CD14-positive monocyte (primary cell): ENCODE measurements at regions not wholly inside any gene's neighbourhood (a gene's known extent, or its start where the extent isn't known, plus 50 kb on each side); places are given as distances from the start of the nearest gene placed in this dataset.

ENCODE experiments used
- DNase-seq, 3 donors: peaks; one replicate each; pipeline ENCODE4 v3.0.0-alpha.2; 2011 to 2022
- H2AFZ ChIP-seq: 2 replicates; pipeline ENCODE4 v1.6.0; 2012; ENCODE audit warnings: mild to moderate bottlenecking, low read depth, low read length, inconsistent platforms; ENCODE audit not compliant: insufficient read depth, poor library complexity, severe bottlenecking
- H3K27ac ChIP-seq, 2 donors: 1 replicate in 1 of 2; 2 replicates in 1 of 2; pipeline ENCODE4 v1.5.1; 2012 to 2013; ENCODE audit warnings: low read length in 2 of 2, control low read depth in 1 of 2, inconsistent platforms in 1 of 2, low read depth in 1 of 2, mild to moderate bottlenecking in 1 of 2
- H3K27me3 ChIP-seq, 2 donors: one replicate each; pipeline versions ENCODE4 v1.6.0 to v1.6.1; 2011 to 2013; ENCODE audit warnings: low read length in 2 of 2; ENCODE audit not compliant: control insufficient read depth in 2 of 2, insufficient read depth in 2 of 2
- H3K36me3 ChIP-seq, 2 donors: replicated peaks in 1 of 2; 1 replicate in 1 of 2; 2 replicates in 1 of 2; pipeline versions ENCODE4 v1.5.1 to v1.6.1; 2012 to 2013; ENCODE audit warnings: low read length in 2 of 2, control low read depth in 1 of 2, inconsistent platforms in 1 of 2, mild to moderate bottlenecking in 1 of 2; ENCODE audit not compliant: insufficient read depth in 2 of 2, control insufficient read depth in 1 of 2
- H3K4me1 ChIP-seq, 2 donors: 1 replicate in 1 of 2; 2 replicates in 1 of 2; pipeline versions ENCODE4 v1.5.1 to v1.6.1; 2012 to 2013; ENCODE audit warnings: low read length in 2 of 2, control low read depth in 1 of 2, inconsistent platforms in 1 of 2, mild to moderate bottlenecking in 1 of 2, moderate library complexity in 1 of 2; ENCODE audit not compliant: insufficient read depth in 2 of 2, control insufficient read depth in 1 of 2
- H3K4me2 ChIP-seq: replicated peaks from 2 replicates; pipeline ENCODE3; 2012; ENCODE audit warnings: low read length, moderate library complexity, mild to moderate bottlenecking; ENCODE audit not compliant: poor library complexity, severe bottlenecking; ENCODE audit errors: extremely low read depth
- H3K4me3 ChIP-seq, 3 experiments: fragments of 200-600 bp in 1 of 3; sonication (generic) in 1 of 3; replicated peaks in 1 of 3; 1 replicate in 2 of 3; 2 replicates in 1 of 3; pipeline ENCODE4 v1.5.1; 2011 to 2013; ENCODE audit warnings: low read length in 3 of 3, mild to moderate bottlenecking in 3 of 3, control low read depth in 2 of 3, low read depth in 2 of 3, inconsistent platforms in 1 of 3, moderate library complexity in 1 of 3
- H3K79me2 ChIP-seq: 2 replicates; pipeline ENCODE4 v1.6.0; 2012; ENCODE audit warnings: mild to moderate bottlenecking, control low read depth, inconsistent platforms, low read length, moderate library complexity; ENCODE audit not compliant: insufficient read depth
- H3K9ac ChIP-seq: 2 replicates; pipeline ENCODE4 v1.6.0; 2017; ENCODE audit warnings: low read length, mild to moderate bottlenecking; ENCODE audit not compliant: insufficient read depth, poor library complexity, severe bottlenecking
- H3K9me3 ChIP-seq, 2 donors: replicated peaks in 1 of 2; 1 replicate in 1 of 2; 2 replicates in 1 of 2; pipeline versions ENCODE4 v1.5.1 to v1.6.1; 2012 to 2013; ENCODE audit warnings: low read length in 2 of 2, control low read depth in 1 of 2; ENCODE audit not compliant: control insufficient read depth in 1 of 2, insufficient read depth in 1 of 2
- H4K20me1 ChIP-seq: 2 replicates; pipeline ENCODE4 v1.6.0; 2012; ENCODE audit warnings: mild to moderate bottlenecking, low read length, control low read depth, moderate library complexity; ENCODE audit not compliant: insufficient read depth
- H3K27ac Mint-ChIP-seq, 7 donors: one replicate each; pipeline ENCODE4 v1.8.0; 2020; ENCODE audit warnings: mild to moderate bottlenecking in 7 of 7, mixed read lengths in 7 of 7, moderate library complexity in 6 of 7, inconsistent platforms in 2 of 7
- H3K27me3 Mint-ChIP-seq, 3 donors: one replicate each; pipeline ENCODE4 v1.8.0; 2021 to 2022; ENCODE audit warnings: low read depth in 3 of 3, mild to moderate bottlenecking in 3 of 3, mixed read lengths in 3 of 3, moderate library complexity in 3 of 3, inconsistent platforms in 1 of 3
- H3K36me3 Mint-ChIP-seq, 2 donors: one replicate each; pipeline ENCODE4 v1.8.0; 2020; ENCODE audit warnings: mixed read lengths in 2 of 2, inconsistent platforms in 1 of 2, mild to moderate bottlenecking in 1 of 2
- H3K4me1 Mint-ChIP-seq: one replicate; pipeline ENCODE4 v1.8.0; 2020; ENCODE audit warnings: mild to moderate bottlenecking, mixed read lengths
- H3K4me3 Mint-ChIP-seq, 2 donors: one replicate each; pipeline ENCODE4 v1.8.0; 2020; ENCODE audit warnings: mild to moderate bottlenecking in 2 of 2, mixed read lengths in 2 of 2, moderate library complexity in 1 of 2
- H3K9me3 Mint-ChIP-seq, 7 donors: one replicate each; pipeline ENCODE4 v1.8.0; 2020 to 2022; ENCODE audit warnings: mixed read lengths in 7 of 7, mild to moderate bottlenecking in 6 of 7, moderate library complexity in 6 of 7, inconsistent platforms in 2 of 7
- WGBS: methylation state at CpG from one replicate; pipeline ENCODE4 v1.1.5; 2013; ENCODE audit warnings: missing lambda C conversion rate; ENCODE audit not compliant: insufficient coverage; 5-methylcytosine and 5-hydroxymethylcytosine counted together
- intact Hi-C, 2 donors: fragments of 100-400 bp; cut with micrococcal nuclease; formaldehyde crosslinking; loops; one replicate each; pipeline versions ENCODE4 v1.15.0 to v1.15.1; 2023
- TF ChIP-seq, protein P1 (sequence below): fragments of 200-600 bp; IDR thresholded peaks from one replicate; pipeline ENCODE4 v1.8.0; 2022; ENCODE audit warnings: antibody characterized with exemption, mild to moderate bottlenecking

DNA sequence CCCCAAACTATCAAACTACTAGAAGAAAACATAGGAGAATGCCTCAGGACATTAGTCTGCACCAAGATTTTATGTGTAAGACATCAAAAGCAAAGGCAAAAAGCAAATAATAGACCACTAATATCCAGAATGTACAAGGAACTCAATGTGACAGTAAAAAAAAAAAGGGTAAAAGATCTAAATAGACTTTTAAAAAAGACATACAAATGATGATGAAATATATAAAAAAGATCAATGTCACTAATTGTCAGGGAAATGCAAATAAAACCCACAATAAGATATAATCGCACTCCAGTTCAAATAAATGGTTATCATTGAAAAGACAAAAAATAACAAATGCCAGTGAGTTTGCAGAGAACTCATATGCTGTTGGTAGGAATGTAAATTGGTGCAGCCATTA lies 118.3 kb upstream of the DUSP22 start:
- H3K36me3 Mint-ChIP-seq: no peaks in the 10 kb centered on the region
- H3K36me3 ChIP-seq: no peaks in the 10 kb centered on the region
- no CpG with 5 or more reads among the region's 1 CpG for whole genome bisulfite sequencing

DNA sequence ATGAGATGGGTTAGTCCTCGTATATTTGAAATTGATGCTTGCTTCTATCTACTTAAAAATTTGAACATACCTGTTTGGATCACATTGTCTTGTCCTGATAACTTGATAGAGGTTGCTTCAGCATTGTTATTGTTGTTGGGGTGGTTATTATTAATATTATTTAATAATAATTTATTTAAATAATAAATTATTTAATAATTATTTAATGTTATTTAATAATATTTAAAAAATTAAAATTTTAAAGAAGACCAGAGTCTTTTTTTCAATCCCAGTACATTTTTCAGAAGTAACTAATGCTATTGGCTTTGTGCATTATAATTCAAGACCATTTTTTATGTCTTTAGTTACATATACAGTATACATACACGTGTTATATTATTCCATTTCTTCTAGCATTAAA lies 116.6 kb upstream of the DUSP22 start:
- peaks cover 10 to 28% (median 16%) of the 10 kb centered on the region in 7 donors for H3K9me3 Mint-ChIP-seq
- H3K36me3 Mint-ChIP-seq: no peaks in the 10 kb centered on the region
- TF ChIP-seq, protein P1, sequence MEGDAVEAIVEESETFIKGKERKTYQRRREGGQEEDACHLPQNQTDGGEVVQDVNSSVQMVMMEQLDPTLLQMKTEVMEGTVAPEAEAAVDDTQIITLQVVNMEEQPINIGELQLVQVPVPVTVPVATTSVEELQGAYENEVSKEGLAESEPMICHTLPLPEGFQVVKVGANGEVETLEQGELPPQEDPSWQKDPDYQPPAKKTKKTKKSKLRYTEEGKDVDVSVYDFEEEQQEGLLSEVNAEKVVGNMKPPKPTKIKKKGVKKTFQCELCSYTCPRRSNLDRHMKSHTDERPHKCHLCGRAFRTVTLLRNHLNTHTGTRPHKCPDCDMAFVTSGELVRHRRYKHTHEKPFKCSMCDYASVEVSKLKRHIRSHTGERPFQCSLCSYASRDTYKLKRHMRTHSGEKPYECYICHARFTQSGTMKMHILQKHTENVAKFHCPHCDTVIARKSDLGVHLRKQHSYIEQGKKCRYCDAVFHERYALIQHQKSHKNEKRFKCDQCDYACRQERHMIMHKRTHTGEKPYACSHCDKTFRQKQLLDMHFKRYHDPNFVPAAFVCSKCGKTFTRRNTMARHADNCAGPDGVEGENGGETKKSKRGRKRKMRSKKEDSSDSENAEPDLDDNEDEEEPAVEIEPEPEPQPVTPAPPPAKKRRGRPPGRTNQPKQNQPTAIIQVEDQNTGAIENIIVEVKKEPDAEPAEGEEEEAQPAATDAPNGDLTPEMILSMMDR: no peak
- Histone ChIP-seq H3K9ac (no peak overlapping the region), H3K36me3 (no peaks in the 10 kb centered on the region), H3K27ac (no peak overlapping the region), H3K4me2 (no peak overlapping the region), H4K20me1 (no peaks in the 10 kb centered on the region), H3K4me1 (no peaks in the 10 kb centered on the region), H3K79me2 (no peaks in the 10 kb centered on the region), H2AFZ (no peak overlapping the region), H3K4me3 (no peak overlapping the region), H3K27me3 (peaks cover 0 to 2% of the 10 kb centered on the region in 2 donors), H3K9me3 (peaks cover 0 to 17% of the 10 kb centered on the region in 2 donors)
- intact Hi-C loops: no loop called here
- H3K27ac Mint-ChIP-seq: no peak overlapping the region
- no CpG with 5 or more reads among the region's 2 CpGs for WGBS
- no peak for DNase-seq
- H3K4me3 Mint-ChIP-seq: no peak overlapping the region
- peaks cover under 1% of the 10 kb centered on the region for H3K4me1 Mint-ChIP-seq
- H3K27me3 Mint-ChIP-seq: peaks cover 5 to 17% (median 16%) of the 10 kb centered on the region in 3 donors

More for the DNA sequence above, 118.3 kb upstream of the DUSP22 start:
- Histone ChIP-seq H3K4me3 (no peak overlapping the region), H3K27me3 (peaks cover 0 to 2% of the 10 kb centered on the region in 2 donors), H2AFZ (no peak overlapping the region), H3K9me3 (peaks cover 0 to 8% of the 10 kb centered on the region in 2 donors), H3K79me2 (no peaks in the 10 kb centered on the region), H3K9ac (no peak overlapping the region), H3K4me1 (no peaks in the 10 kb centered on the region), H3K27ac (no peak overlapping the region), H4K20me1 (no peaks in the 10 kb centered on the region), H3K4me2 (no peak overlapping the region)
- TF ChIP-seq, protein P1: no peak
- Mint-ChIP-seq H3K4me3 (no peak overlapping the region), H3K9me3 (peaks cover 5 to 17% (median 7%) of the 10 kb centered on the region in 7 donors), H3K4me1 (no peaks in the 10 kb centered on the region), H3K27me3 (peaks cover 6 to 19% (median 16%) of the 10 kb centered on the region in 3 donors), H3K27ac (no peak overlapping the region)
- no peak for DNase-seq
- intact Hi-C loops: no loop called here
